Sigmoid colon (tissue), 6 donors: ENCODE measurements at regions not wholly inside any gene's neighbourhood (a gene's known extent, or its start where the extent isn't known, plus 50 kb on each side); places are given as distances from the start of the nearest gene placed in this dataset.

Source experiments
- DNase-seq: peaks from one replicate; pipeline ENCODE4 v3.0.0-alpha.2; 2019
- H3K27ac ChIP-seq, 4 donors: fragments of 200-600 bp; sonication (generic); one replicate each; pipeline ENCODE4 v1.5.1; 2016 to 2019; ENCODE audit warnings: mild to moderate bottlenecking in 1 of 4
- H3K27me3 ChIP-seq, 3 donors: fragments of 200-600 bp; sonication (generic); one replicate each; pipeline ENCODE4 v1.5.1; 2019; ENCODE audit warnings: mild to moderate bottlenecking in 1 of 3
- H3K36me3 ChIP-seq, 4 donors: fragments of 200-600 bp; sonication (generic); one replicate each; pipeline ENCODE4 v1.5.1; 2016 to 2019
- H3K4me1 ChIP-seq, 4 donors: fragments of 200-600 bp; sonication (generic); one replicate each; pipeline ENCODE4 v1.5.1; 2017 to 2019
- H3K4me3 ChIP-seq, 4 donors: fragments of 200-600 bp; sonication (generic); one replicate each; pipeline ENCODE4 v1.5.1; 2017 to 2019; ENCODE audit warnings: mild to moderate bottlenecking in 2 of 4, moderate library complexity in 1 of 4
- H3K9me3 ChIP-seq, 4 donors: fragments of 200-600 bp in 3 of 4; sonication (generic) in 3 of 4; one replicate each; pipeline versions ENCODE4 v1.5.1 to v1.6.1; 2013 to 2019
- CTCF ChIP-seq, 4 experiments: fragments of 450-650 bp in 3 of 4; fragments of 200-600 bp in 1 of 4; IDR thresholded peaks; one replicate each; pipeline ENCODE4 v1.5.1; 2016 to 2019; ENCODE audit warnings: antibody characterized with exemption in 4 of 4, mild to moderate bottlenecking in 3 of 4, moderate library complexity in 2 of 4
- EP300 ChIP-seq, 4 donors: sonication (generic); formaldehyde crosslinking; IDR thresholded peaks; one replicate each; pipeline ENCODE4 v1.6.1; 2017; ENCODE audit warnings: antibody characterized with exemption in 4 of 4
- POLR2A ChIP-seq, 2 donors: fragments of 450-650 bp; IDR thresholded peaks; one replicate each; pipeline ENCODE4 v1.6.1; 2016; ENCODE audit warnings: antibody characterized with exemption in 2 of 2, mild to moderate bottlenecking in 2 of 2, moderate library complexity in 2 of 2
- POLR2AphosphoS5 ChIP-seq, 4 donors: sonication (generic); formaldehyde crosslinking; IDR thresholded peaks; one replicate each; pipeline ENCODE4 v1.6.1; 2017; ENCODE audit warnings: antibody characterized with exemption in 4 of 4
- WGBS, 2 donors: extraction: QIAGEN DNeasy Blood & Tissue Kit; methylation state at CpG; one replicate each; pipeline ENCODE4 v1.1.7; 2013; 5-methylcytosine and 5-hydroxymethylcytosine counted together
- intact Hi-C: fragments of 100-400 bp; cut with DNase I; formaldehyde crosslinking; loops from one replicate; pipeline ENCODE4 v1.15.1; 2023
- donor health status: healthy with polysubstance abuse.
- donor health status: healthy.

- Histone ChIP-seq H3K4me1 (no peaks in the 10 kb centered on the region), H3K9me3 (no peaks in the 10 kb centered on the region), H3K36me3 (no peaks in the 10 kb centered on the region), H3K4me3 (no peak overlapping the region), H3K27ac (no peak overlapping the region), H3K27me3 (no peaks in the 10 kb centered on the region)
- intact Hi-C loops: no loop called here
- no peak for DNase-seq
- no peak for TF ChIP-seq EP300 (IDR thresholded peaks at IDR 0.05)
- TF ChIP-seq POLR2A (IDR thresholded peaks at IDR 0.05): no peak
- TF ChIP-seq CTCF (IDR thresholded peaks at IDR 0.05): no peak
- no peak for TF ChIP-seq POLR2AphosphoS5 (IDR thresholded peaks at IDR 0.05)
- WGBS, 2 donors: 76 to 83% methylated on average over 6 of the region's 6 CpGs
These were observed 175.6 kb downstream of the MC4R start for GRCh38 chr18:60196836-60197606.

- no peak for DNase-seq
- no peaks in the 10 kb centered on the region for H3K27me3 ChIP-seq
- TF ChIP-seq POLR2A (IDR thresholded peaks at IDR 0.05) (no peak), POLR2AphosphoS5 (IDR thresholded peaks at IDR 0.05) (no peak)
- no peak overlapping the region for H3K4me3 ChIP-seq
- WGBS, 2 donors: 71 to 72% methylated on average over 1 of the region's 1 CpG
- no peak overlapping the region for H3K27ac ChIP-seq
- H3K9me3 ChIP-seq: no peaks in the 10 kb centered on the region
- intact Hi-C loops: no loop called here
- no peaks in the 10 kb centered on the region for H3K4me1 ChIP-seq
- no peaks in the 10 kb centered on the region for H3K36me3 ChIP-seq
These were observed 178.8 kb downstream of the MC4R start for GRCh38 chr18:60193780-60194179.

- Histone ChIP-seq H3K4me1 (no peaks in the 10 kb centered on the region), H3K4me3 (no peak overlapping the region), H3K9me3 (no peaks in the 10 kb centered on the region), H3K27ac (no peak overlapping the region), H3K36me3 (no peaks in the 10 kb centered on the region), H3K27me3 (no peaks in the 10 kb centered on the region)
- TF ChIP-seq CTCF (IDR thresholded peaks at IDR 0.05) (no peak), EP300 (IDR thresholded peaks at IDR 0.05) (no peak), POLR2A (IDR thresholded peaks at IDR 0.05) (no peak), POLR2AphosphoS5 (IDR thresholded peaks at IDR 0.05) (no peak)
- WGBS, 2 donors: 85 to 92% methylated on average over 3 of the region's 3 CpGs
- no peak for DNase-seq
- intact Hi-C loops: no loop called here
These were observed 180.6 kb downstream of the MC4R start for GRCh38 chr18:60191926-60192325.

- no peak overlapping the region for H3K27ac ChIP-seq
- no peak overlapping the region for H3K4me3 ChIP-seq
- H3K36me3 ChIP-seq: no peaks in the 10 kb centered on the region
- 80 to 83% methylated on average over 2 of the region's 2 CpGs for WGBS, 2 donors
- H3K9me3 ChIP-seq: no peaks in the 10 kb centered on the region
- H3K4me1 ChIP-seq: no peaks in the 10 kb centered on the region
- no peak for DNase-seq
- TF ChIP-seq POLR2AphosphoS5 (IDR thresholded peaks at IDR 0.05): no peak
- no peaks in the 10 kb centered on the region for H3K27me3 ChIP-seq
- intact Hi-C loops: no loop called here
These were observed 182.7 kb downstream of the MC4R start for GRCh38 chr18:60189856-60190255.

GRCh38 chr18:60188958-60189357 lies 183.6 kb downstream of the MC4R start:
- WGBS, 2 donors: 67 to 77% methylated on average over 4 of the region's 4 CpGs
- Histone ChIP-seq H3K4me1 (no peaks in the 10 kb centered on the region), H3K27ac (no peak overlapping the region), H3K27me3 (no peaks in the 10 kb centered on the region), H3K9me3 (no peaks in the 10 kb centered on the region), H3K36me3 (no peaks in the 10 kb centered on the region), H3K4me3 (no peak overlapping the region)
- TF ChIP-seq CTCF (IDR thresholded peaks at IDR 0.05) (no peak), EP300 (IDR thresholded peaks at IDR 0.05) (no peak), POLR2AphosphoS5 (IDR thresholded peaks at IDR 0.05) (no peak), POLR2A (IDR thresholded peaks at IDR 0.05) (no peak)
- DNase-seq: no peak
- intact Hi-C loops: no loop called here

- no peaks in the 10 kb centered on the region for H3K36me3 ChIP-seq
- no peak for DNase-seq
- WGBS, 2 donors: 68 to 72% methylated on average over 1 of the region's 1 CpG
- H3K9me3 ChIP-seq: no peaks in the 10 kb centered on the region
- TF ChIP-seq POLR2A (IDR thresholded peaks at IDR 0.05): no peak
- no peak for TF ChIP-seq POLR2AphosphoS5 (IDR thresholded peaks at IDR 0.05)
- no peak for TF ChIP-seq EP300 (IDR thresholded peaks at IDR 0.05)
- H3K4me3 ChIP-seq: no peak overlapping the region
- intact Hi-C loops: no loop called here
- no peak overlapping the region for H3K27ac ChIP-seq
- no peaks in the 10 kb centered on the region for H3K27me3 ChIP-seq
- no peaks in the 10 kb centered on the region for H3K4me1 ChIP-seq
These were observed 190.4 kb downstream of the MC4R start for GRCh38 chr18:60182223-60182622.
